GM19023 (cell line): ENCODE measurements at regions not wholly inside any gene's neighbourhood (a gene's known extent, or its start where the extent isn't known, plus 50 kb on each side); places are given as distances from the start of the nearest gene placed in this dataset.
"Not testable (repeated sequence)": the region's sequence is repeated elsewhere in the genome, so short reads cannot be mapped to it uniquely, and the experiment has no call there.

Experiments
- ATAC-seq: cut with Tn5 transposase; IDR thresholded peaks from one replicate; pipeline ENCODE4 v1.9.1; 2021; ENCODE audit warnings: mild to moderate bottlenecking, moderate library complexity; ENCODE audit not compliant: unreplicated experiment

GRCh38 chrX:84856791-84857190, 146.9 kb upstream of the APOOL start:
- ATAC-seq, result not testable (repeated sequence)

- ATAC-seq, result not testable (repeated sequence)
Observed at GRCh38 chrX:84858771-84859170, 144.9 kb upstream of the APOOL start.

GRCh38 chrX:84865113-84865512, 138.6 kb upstream of the APOOL start:
- ATAC-seq, result no peak

- not testable (repeated sequence) for ATAC-seq
Observed at GRCh38 chrX:84870281-84870680, 133.4 kb upstream of the APOOL start.

- not testable (repeated sequence) for ATAC-seq
Observed at GRCh38 chrX:84872160-84872771, 131.4 kb upstream of the APOOL start.

GRCh38 chrX:84873176-84873575, 130.5 kb upstream of the APOOL start:
- no peak for ATAC-seq

- ATAC-seq, result no peak
Observed at GRCh38 chrX:84876876-84877275, 126.8 kb upstream of the APOOL start.

- ATAC-seq, result no peak
Observed at GRCh38 chrX:84893897-84894296, 109.8 kb upstream of the APOOL start.

- ATAC-seq, result no peak
Observed at GRCh38 chrX:84907324-84907968, 96.2 kb upstream of the APOOL start.

- ATAC-seq, result no peak
Observed at GRCh38 chrX:84909151-84909550, 94.5 kb upstream of the APOOL start.

- ATAC-seq, result no peak
Observed at GRCh38 chrX:84924624-84925023, 79.1 kb upstream of the APOOL start.

GRCh38 chrX:84932814-84933213, 70.9 kb upstream of the APOOL start:
- ATAC-seq, result no peak

GRCh38 chrX:84933956-84934556, 69.6 kb upstream of the APOOL start:
- ATAC-seq, result no peak
